ENCODE measurements at regions not wholly inside any gene's neighbourhood (a gene's known extent, or its start where the extent isn't known, plus 50 kb on each side); places are given as distances from the start of the nearest gene placed in this dataset.
A peak's percentile ranks its signal among the peaks of the same experiment; 100 is the strongest.
"Not testable (repeated sequence)": the region's sequence is repeated elsewhere in the genome, so short reads cannot be mapped to it uniquely, and the experiment has no call there.

GRCh38 chrX:11836284-11836683, 78.2 kb downstream of the MSL3 start:
- no peak for DNase-seq

- DNase-seq = no peak
Measured at GRCh38 chrX:11837437-11837836, 79.4 kb downstream of the MSL3 start.

DNA sequence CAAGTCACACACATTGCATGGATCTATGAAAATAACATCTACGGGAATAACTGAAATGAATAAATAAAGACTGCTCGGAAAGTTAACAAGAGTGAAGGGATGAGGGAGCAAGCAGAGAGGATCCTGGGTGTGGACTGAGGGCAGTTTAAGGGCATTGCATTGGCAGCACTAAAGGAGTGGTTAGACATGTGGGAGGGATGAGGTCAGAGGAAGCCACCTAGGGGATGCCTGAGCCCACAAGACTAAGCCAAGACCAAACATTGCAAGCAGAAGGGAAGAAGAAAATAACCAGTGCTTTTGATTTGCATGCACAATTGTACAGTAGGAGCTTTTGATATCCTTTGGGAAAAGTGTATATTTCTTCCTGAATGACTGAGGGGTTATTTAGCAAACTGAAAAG, 106.1 kb downstream of the MSL3 start:
- no peak for DNase-seq

GRCh38 chrX:11867610-11868345, 109.7 kb downstream of the MSL3 start:
- DNase-seq = no peak

- DNase-seq = no peak
Measured at GRCh38 chrX:11870789-11871188, 112.8 kb downstream of the MSL3 start.

- no peak for DNase-seq
Measured at GRCh38 chrX:11881485-11882170, 123.6 kb downstream of the MSL3 start.

DNA sequence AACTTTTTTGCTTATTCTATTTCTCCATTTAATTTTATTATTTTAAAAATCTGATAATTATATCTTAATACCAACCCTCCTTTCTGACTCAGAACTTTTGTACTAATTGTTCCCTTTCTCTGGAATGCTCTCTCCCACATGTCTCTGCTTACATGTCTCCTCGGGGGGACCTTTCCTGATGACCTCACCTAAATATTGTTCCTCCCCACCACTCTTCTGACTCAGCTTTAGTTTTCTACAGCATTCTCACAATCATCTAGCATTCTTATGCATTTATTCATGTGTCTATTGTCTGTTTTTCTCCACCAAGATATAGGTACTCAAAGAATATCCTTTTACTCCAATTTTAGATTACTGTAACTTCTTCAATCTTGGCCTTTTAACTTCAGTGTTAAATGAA, 128.7 kb downstream of the MSL3 start:
- no peak for DNase-seq

- DNase-seq = no peak
Measured at GRCh38 chrX:11887175-11887574, 129.1 kb downstream of the MSL3 start.

GRCh38 chrX:11888421-11888820, 130.4 kb downstream of the MSL3 start:
- no peak for DNase-seq

GRCh38 chrX:11889791-11890190, 131.8 kb downstream of the MSL3 start:
- no peak for DNase-seq

DNA sequence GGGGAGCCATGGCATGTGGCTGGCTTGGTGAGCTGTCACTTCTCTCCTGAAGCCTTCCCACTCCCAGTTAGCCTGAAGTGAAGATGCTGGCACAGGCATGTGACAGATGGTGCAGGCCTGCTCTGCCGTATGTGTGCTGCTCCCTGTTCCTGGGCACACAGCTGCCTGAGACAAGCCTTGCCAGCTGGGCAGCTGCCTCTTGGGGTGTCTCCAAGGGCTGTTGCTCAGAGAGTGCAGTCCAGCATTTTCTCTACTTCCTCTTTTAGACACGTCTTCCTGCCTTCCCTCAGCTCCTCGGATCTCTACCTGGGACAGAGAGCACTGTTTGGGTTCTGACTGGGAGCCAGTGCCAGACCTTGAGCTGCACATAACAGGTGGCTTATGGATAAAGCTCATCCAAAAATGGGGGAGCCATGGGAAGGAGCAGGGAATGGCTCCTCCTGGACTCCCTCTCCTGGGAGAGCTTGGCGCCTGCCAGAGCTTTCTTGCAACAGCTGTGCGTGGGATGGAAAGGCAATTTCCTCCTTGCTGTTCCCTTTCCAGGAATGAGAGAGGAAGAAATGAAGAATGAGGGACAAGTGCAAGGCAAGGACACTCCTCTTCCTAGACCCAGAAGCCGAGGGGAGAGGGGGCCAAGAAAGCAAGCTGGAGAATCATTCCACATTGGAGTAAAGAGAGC, 132.9 kb downstream of the MSL3 start:
- DNase-seq = no peak

DNA sequence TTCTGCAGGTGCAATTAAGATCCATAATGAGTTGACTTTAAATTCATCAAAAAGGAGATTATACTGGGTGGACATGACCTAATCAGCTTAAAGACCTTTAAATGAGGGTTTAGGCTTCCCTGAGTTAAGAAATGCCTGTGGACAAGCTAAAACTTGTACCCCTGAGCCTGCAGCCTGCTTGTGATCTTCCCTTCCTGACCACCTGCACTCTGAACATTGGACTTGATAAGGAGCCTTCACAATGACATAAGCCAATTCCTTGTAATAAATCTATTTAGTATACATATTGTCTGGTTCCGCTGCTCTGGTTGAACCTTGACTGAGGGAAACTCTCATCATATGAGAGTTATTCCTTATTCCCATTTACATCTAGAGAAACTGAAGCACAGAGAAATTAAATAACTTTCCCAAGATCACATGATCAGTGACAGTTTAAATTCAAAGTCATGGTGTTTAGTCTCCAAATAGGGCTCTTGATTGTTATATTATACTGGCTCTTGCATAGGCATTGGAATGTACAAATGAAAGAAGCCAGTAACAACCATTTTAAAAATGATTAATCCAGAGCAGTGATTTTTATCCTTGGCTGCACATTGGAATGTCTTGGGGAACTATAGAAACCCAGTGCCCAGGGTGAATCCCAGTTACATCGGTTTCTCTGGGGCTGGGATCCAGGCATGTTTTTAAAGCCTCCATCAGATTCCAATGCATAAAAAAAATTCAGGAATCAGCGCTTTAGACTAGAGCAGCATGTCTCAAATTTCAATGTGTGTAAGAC, 136.1 kb downstream of the MSL3 start:
- no peak for DNase-seq

DNA sequence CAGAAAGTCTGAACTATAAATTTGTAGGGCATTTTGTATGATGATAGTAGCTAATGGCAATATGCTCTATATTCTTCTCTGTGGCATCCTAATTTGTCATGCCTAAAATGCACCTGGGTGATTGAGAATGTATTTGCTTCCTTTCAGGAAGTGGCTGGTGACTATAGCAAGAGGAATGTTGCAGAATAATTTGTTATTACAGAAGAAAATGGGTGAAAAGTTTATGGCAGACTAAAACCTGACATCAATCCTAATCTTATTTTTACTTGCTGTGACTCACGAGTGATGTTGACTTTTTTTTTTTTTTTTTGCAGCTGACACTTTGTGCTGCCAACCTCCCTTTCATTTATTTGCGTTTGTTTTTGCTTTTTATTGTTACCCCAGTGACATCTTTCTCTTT, 141.1 kb downstream of the MSL3 start:
- DNase-seq = no peak

DNA sequence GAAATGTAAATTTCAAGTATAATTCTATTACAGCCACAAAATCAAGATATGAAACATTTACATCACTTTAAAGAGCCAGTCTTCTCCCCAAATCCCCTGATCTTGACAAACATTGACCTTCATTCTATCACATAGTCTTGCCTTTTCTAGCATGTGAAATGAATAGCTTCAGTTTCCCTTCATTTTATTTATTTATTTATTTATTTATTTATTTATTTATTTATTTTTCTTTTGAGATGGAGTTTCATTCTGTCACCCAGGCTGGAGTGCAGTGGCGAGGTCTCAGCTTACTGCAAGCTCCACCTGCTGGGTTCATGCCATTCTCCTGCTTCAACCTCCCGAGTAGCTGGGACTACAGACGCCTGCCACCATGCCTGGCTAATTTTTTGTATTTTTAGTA, 147.9 kb downstream of the MSL3 start:
- not testable (repeated sequence) for DNase-seq

DNA sequence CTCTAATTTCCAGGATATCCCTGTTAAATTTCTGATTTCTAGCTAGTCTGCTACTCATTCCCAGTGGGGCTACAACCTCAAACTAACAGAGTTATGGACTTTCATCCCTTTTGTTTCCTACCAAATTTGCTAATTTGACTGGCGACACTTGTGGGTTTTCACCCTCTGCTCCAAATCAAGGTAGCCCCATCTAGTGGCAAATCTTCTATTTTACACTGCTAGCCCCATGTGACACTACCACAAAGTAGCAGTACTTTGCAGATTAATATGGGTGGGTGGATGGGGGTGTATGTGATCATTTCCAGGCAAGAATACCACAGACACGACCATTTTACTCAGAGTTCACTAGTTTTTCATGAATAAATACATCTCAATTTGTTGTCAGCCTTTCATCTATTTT, 150.3 kb downstream of the MSL3 start:
- DNase-seq = no peak

DNA sequence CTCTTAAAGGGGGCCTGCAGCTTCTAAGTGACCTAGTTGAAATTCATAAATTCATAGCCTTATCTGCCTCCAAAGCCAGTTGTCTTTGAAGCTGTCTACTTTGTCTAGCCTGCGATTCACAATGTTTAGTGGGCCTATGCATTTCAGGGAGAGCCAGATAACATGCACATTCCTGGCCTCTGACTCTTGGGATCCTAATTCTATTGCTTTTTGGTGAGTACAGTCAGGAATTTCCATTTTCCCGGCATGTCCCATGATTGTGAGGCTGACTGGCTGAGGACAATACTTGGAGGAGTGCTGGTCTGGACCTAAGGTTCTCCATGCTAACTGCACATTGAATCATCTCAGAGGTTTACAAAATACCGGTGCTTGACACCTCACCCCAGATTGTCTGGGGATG, 155.0 kb downstream of the MSL3 start:
- DNase-seq = no peak

GRCh38 chrX:11929476-11929875, 171.4 kb downstream of the MSL3 start:
- DNase-seq = no peak

GRCh38 chrX:11932423-11932822, 174.4 kb downstream of the MSL3 start:
- no peak for DNase-seq

- no peak for DNase-seq
Measured at GRCh38 chrX:11934089-11934488, 176.1 kb downstream of the MSL3 start.

- DNase-seq = peak; percentile 20
Measured at GRCh38 chrX:11941571-11941970, 183.5 kb downstream of the MSL3 start.

GRCh38 chrX:11944501-11944900, 186.5 kb downstream of the MSL3 start:
- no peak for DNase-seq

- DNase-seq = no peak
Measured at GRCh38 chrX:11949291-11949690, 189.0 kb upstream of the FRMPD4 start.

Data from renal pelvis (tissue), 1 donor.